Left lung (tissue), 4 donors: ENCODE measurements at regions not wholly inside any gene's neighbourhood (a gene's known extent, or its start where the extent isn't known, plus 50 kb on each side); places are given as distances from the start of the nearest gene placed in this dataset.

Source experiments
- ATAC-seq: fragments of 200-7000 bp; cut with Tn5 transposase; one replicate; pipeline ENCODE4 v1.9.1; 2020; ENCODE audit warnings: moderate library complexity
- DNase-seq, 4 donors: peaks; one replicate each; pipeline ENCODE4 v3.0.0-alpha.2; 2013 to 2020
- H3K27ac ChIP-seq, 2 donors: fragments of 200-600 bp; sonication (generic) in 1 of 2; one replicate each; pipeline versions ENCODE4 v1.5.0 to v1.8.0; 2020 to 2021
- H3K27me3 ChIP-seq, 2 donors: fragments of 200-600 bp; sonication (generic) in 1 of 2; one replicate each; pipeline versions ENCODE4 v1.5.0 to v1.8.0; 2020 to 2021
- H3K36me3 ChIP-seq, 2 donors: fragments of 200-600 bp; sonication (generic) in 1 of 2; one replicate each; pipeline versions ENCODE4 v1.5.0 to v1.8.0; 2020 to 2021
- H3K4me1 ChIP-seq, 2 donors: fragments of 200-600 bp; one replicate each; pipeline ENCODE4 v1.8.0; 2021
- H3K4me3 ChIP-seq, 2 donors: fragments of 200-600 bp; sonication (generic) in 1 of 2; one replicate each; pipeline versions ENCODE4 v1.5.0 to v1.8.0; 2020 to 2021; ENCODE audit warnings: mild to moderate bottlenecking in 1 of 2
- H3K9me3 ChIP-seq, 2 donors: fragments of 200-600 bp; sonication (generic) in 1 of 2; one replicate each; pipeline versions ENCODE4 v1.5.0 to v1.8.0; 2020 to 2021
- CTCF ChIP-seq, 2 donors: fragments of 200-600 bp; sonication (generic) in 1 of 2; IDR thresholded peaks; one replicate each; pipeline versions ENCODE4 v1.5.0 to v1.8.0; 2021; ENCODE audit warnings: antibody characterized with exemption in 2 of 2
- intact Hi-C, 2 donors: fragments of 100-400 bp; cut with DNase I; formaldehyde crosslinking; loops; one replicate each; pipeline versions ENCODE4 v1.11.2 to v1.14.2; 2022
- donor health status: DM: no; HTN: yes; CAD: no.
- donor health status: DM: no; HTN: no; CAD: no.

GRCh38 chr4:187020676-187021075, 297.0 kb upstream of the FAT1 start:
- Histone ChIP-seq H3K27ac (no peak overlapping the region), H3K4me1 (no peaks in the 10 kb centered on the region), H3K9me3 (no peaks in the 10 kb centered on the region), H3K36me3 (no peaks in the 10 kb centered on the region), H3K27me3 (no peaks in the 10 kb centered on the region), H3K4me3 (no peak overlapping the region)
- DNase-seq (no peak), ATAC-seq (no peak)
- intact Hi-C loops: no loop called here
- no peak for TF ChIP-seq CTCF (IDR thresholded peaks at IDR 0.05)

GRCh38 chr4:187021436-187022205, 298.0 kb upstream of the FAT1 start:
- DNase-seq: no peak
- intact Hi-C loops: no loop called here
- H3K27me3 ChIP-seq: no peaks in the 10 kb centered on the region
- no peak for ATAC-seq
- H3K27ac ChIP-seq: no peak overlapping the region
- no peaks in the 10 kb centered on the region for H3K36me3 ChIP-seq
- H3K4me1 ChIP-seq: no peaks in the 10 kb centered on the region
- H3K9me3 ChIP-seq: peaks cover 0 to 6% of the 10 kb centered on the region in 2 donors
- no peak overlapping the region for H3K4me3 ChIP-seq
- no peak for TF ChIP-seq CTCF (IDR thresholded peaks at IDR 0.05)

GRCh38 chr4:187027272-187027671, 303.6 kb upstream of the FAT1 start:
- Histone ChIP-seq H3K4me3 (no peak overlapping the region), H3K4me1 (no peaks in the 10 kb centered on the region), H3K27me3 (no peaks in the 10 kb centered on the region), H3K36me3 (no peaks in the 10 kb centered on the region), H3K27ac (no peak overlapping the region), H3K9me3 (peaks cover 0 to 11% of the 10 kb centered on the region in 2 donors)
- no peak for TF ChIP-seq CTCF (IDR thresholded peaks at IDR 0.05)
- DNase-seq (peak in 2 of 4 donors; percentile 18 to 33), ATAC-seq (no peak)
- intact Hi-C loops: no loop called here

- no peak for DNase-seq
- Histone ChIP-seq H3K9me3 (no peaks in the 10 kb centered on the region), H3K36me3 (no peaks in the 10 kb centered on the region), H3K27ac (no peak overlapping the region), H3K4me1 (no peaks in the 10 kb centered on the region), H3K27me3 (no peaks in the 10 kb centered on the region), H3K4me3 (no peak overlapping the region)
- intact Hi-C loops: no loop called here
- TF ChIP-seq CTCF (IDR thresholded peaks at IDR 0.05): no peak
- ATAC-seq: no peak
Observed at GRCh38 chr4:187042251-187042650, 318.6 kb upstream of the FAT1 start.

GRCh38 chr4:187046471-187046870, 322.8 kb upstream of the FAT1 start:
- TF ChIP-seq CTCF (IDR thresholded peaks at IDR 0.05): no peak
- Histone ChIP-seq H3K27ac (no peak overlapping the region), H3K36me3 (no peaks in the 10 kb centered on the region), H3K4me3 (no peak overlapping the region), H3K4me1 (no peaks in the 10 kb centered on the region), H3K27me3 (no peaks in the 10 kb centered on the region), H3K9me3 (no peaks in the 10 kb centered on the region)
- intact Hi-C loops: no loop called here
- ATAC-seq (no peak), DNase-seq (no peak)
